Liver (tissue), 8 donors: ENCODE measurements at regions not wholly inside any gene's neighbourhood (a gene's known extent, or its start where the extent isn't known, plus 50 kb on each side); places are given as distances from the start of the nearest gene placed in this dataset.

Experiments used
- DNase-seq: peaks from one replicate; pipeline ENCODE4 v3.0.0-alpha.2; 2017; ENCODE audit warnings: low spot score
- H3K27ac ChIP-seq, 2 donors: one replicate each; pipeline ENCODE4 v1.7.0; 2013; ENCODE audit warnings: inconsistent platforms in 2 of 2, low read length in 2 of 2, control low read depth in 1 of 2, low read depth in 1 of 2, mild to moderate bottlenecking in 1 of 2
- H3K27me3 ChIP-seq, 4 donors: one replicate each; pipeline versions ENCODE4 v1.6.1 to v1.7.0; 2013; ENCODE audit warnings: low read length in 3 of 4, inconsistent platforms in 1 of 4, mild to moderate bottlenecking in 1 of 4, moderate library complexity in 1 of 4; ENCODE audit not compliant: control insufficient read depth in 4 of 4, insufficient read depth in 4 of 4
- H3K36me3 ChIP-seq, 4 donors: one replicate each; pipeline versions ENCODE4 v1.6.1 to v1.7.0; 2013; ENCODE audit warnings: low read length in 3 of 4, mild to moderate bottlenecking in 3 of 4, low read depth in 1 of 4, moderate library complexity in 1 of 4; ENCODE audit not compliant: control insufficient read depth in 4 of 4, insufficient read depth in 3 of 4
- H3K4me1 ChIP-seq, 4 donors: one replicate each; pipeline versions ENCODE4 v1.6.1 to v1.7.0; 2013; ENCODE audit warnings: low read length in 3 of 4, mild to moderate bottlenecking in 3 of 4, moderate library complexity in 1 of 4; ENCODE audit not compliant: control insufficient read depth in 4 of 4, insufficient read depth in 4 of 4
- H3K4me3 ChIP-seq, 3 donors: one replicate each; pipeline versions ENCODE4 v1.6.1 to v1.7.0; 2013; ENCODE audit warnings: low read length in 3 of 3, control low read depth in 1 of 3, low read depth in 1 of 3, mild to moderate bottlenecking in 1 of 3
- H3K9ac ChIP-seq, 2 donors: one replicate each; pipeline ENCODE4 v1.7.0; 2013; ENCODE audit warnings: low read length in 2 of 2, mild to moderate bottlenecking in 2 of 2, moderate library complexity in 2 of 2, control low read depth in 1 of 2, low read depth in 1 of 2
- H3K9me3 ChIP-seq, 4 donors: one replicate each; pipeline versions ENCODE4 v1.6.1 to v1.7.0; 2013; ENCODE audit warnings: low read length in 3 of 4; ENCODE audit not compliant: control insufficient read depth in 4 of 4
- ATF3 ChIP-seq: IDR thresholded peaks from 2 replicates; pipeline ENCODE4 v1.6.1; 2016; ENCODE audit warnings: antibody characterized with exemption
- EGR1 ChIP-seq, 2 donors: IDR thresholded peaks; 2 replicates each; pipeline ENCODE4 v1.6.1; 2016 to 2018; ENCODE audit warnings: antibody characterized with exemption in 2 of 2, low read depth in 2 of 2
- FOXA1 ChIP-seq: IDR thresholded peaks from 2 replicates; pipeline ENCODE4 v1.6.1; 2016; ENCODE audit warnings: antibody characterized with exemption
- FOXA2 ChIP-seq: IDR thresholded peaks from 2 replicates; pipeline ENCODE4 v1.6.1; 2016; ENCODE audit warnings: antibody characterized with exemption
- GABPA ChIP-seq, 2 donors: IDR thresholded peaks in 1 of 2; conservative IDR thresholded peaks in 1 of 2; 2 replicates each; pipeline ENCODE4 v1.6.1; 2016; ENCODE audit warnings: antibody characterized with exemption in 2 of 2, mild to moderate bottlenecking in 1 of 2, moderate library complexity in 1 of 2
- HNF4A ChIP-seq, 2 donors: conservative IDR thresholded peaks; 2 replicates each; pipeline ENCODE4 v1.6.1; 2016; ENCODE audit warnings: antibody characterized with exemption in 2 of 2, mild to moderate bottlenecking in 2 of 2
- HNF4G ChIP-seq: IDR thresholded peaks from 2 replicates; pipeline ENCODE4 v1.6.1; 2016; ENCODE audit warnings: antibody characterized with exemption
- JUND ChIP-seq, 2 donors: IDR thresholded peaks; 2 replicates each; pipeline ENCODE4 v1.6.1; 2016; ENCODE audit warnings: antibody characterized with exemption in 2 of 2
- MAX ChIP-seq: IDR thresholded peaks from 2 replicates; pipeline ENCODE4 v1.6.1; 2016; ENCODE audit warnings: antibody characterized with exemption
- RAD21 ChIP-seq, 2 donors: IDR thresholded peaks; 2 replicates each; pipeline ENCODE4 v1.6.1; 2016; ENCODE audit warnings: antibody characterized with exemption in 2 of 2, mild to moderate bottlenecking in 2 of 2
- RXRA ChIP-seq, 2 donors: IDR thresholded peaks; 2 replicates each; pipeline ENCODE4 v1.6.1; 2017 to 2018; ENCODE audit warnings: antibody characterized with exemption in 2 of 2, mild to moderate bottlenecking in 1 of 2
- SP1 ChIP-seq: IDR thresholded peaks from 2 replicates; pipeline ENCODE4 v1.6.1; 2018; ENCODE audit warnings: antibody characterized with exemption, mild to moderate bottlenecking
- YY1 ChIP-seq: IDR thresholded peaks from 2 replicates; pipeline ENCODE4 v1.6.1; 2016; ENCODE audit warnings: antibody characterized with exemption, mild to moderate bottlenecking
- WGBS: extraction: QIAGEN DNeasy Blood & Tissue Kit; methylation state at CpG from one replicate; pipeline ENCODE4 v1.1.7; 2013; 5-methylcytosine and 5-hydroxymethylcytosine counted together
- TF ChIP-seq, protein P1 (sequence below): IDR thresholded peaks from 2 replicates; pipeline ENCODE4 v1.6.1; 2016; ENCODE audit warnings: antibody characterized with exemption
- TF ChIP-seq, protein P2 (sequence below): fragments of 150-350 bp; IDR thresholded peaks from 2 replicates; pipeline ENCODE4 v1.5.1; 2017; ENCODE audit warnings: improper control_type of control experiment, low read depth, low read length; ENCODE audit not compliant: missing input control
- donor health status: healthy.
- donor health status: healthy.
- donor health status: healthy.
- donor health status: healthy.
- donor health status: healthy.

GRCh38 chr7:16940776-16941175 is 59.0 kb upstream of the AGR3 start:
- H3K27me3 ChIP-seq, result peaks cover 0 to 4% (median 0%) of the 10 kb centered on the region in 4 donors
- TF ChIP-seq ATF3 (no peak), HNF4A (conservative IDR thresholded peaks at IDR 0.05) (no peak)
- H3K4me1 ChIP-seq, result no peaks in the 10 kb centered on the region
- H3K27ac ChIP-seq, result no peak overlapping the region
- DNase-seq, result no peak
- no peaks in the 10 kb centered on the region for H3K36me3 ChIP-seq
- H3K9me3 ChIP-seq, result no peaks in the 10 kb centered on the region
- no peak overlapping the region for H3K9ac ChIP-seq
- no peak overlapping the region for H3K4me3 ChIP-seq

DNA sequence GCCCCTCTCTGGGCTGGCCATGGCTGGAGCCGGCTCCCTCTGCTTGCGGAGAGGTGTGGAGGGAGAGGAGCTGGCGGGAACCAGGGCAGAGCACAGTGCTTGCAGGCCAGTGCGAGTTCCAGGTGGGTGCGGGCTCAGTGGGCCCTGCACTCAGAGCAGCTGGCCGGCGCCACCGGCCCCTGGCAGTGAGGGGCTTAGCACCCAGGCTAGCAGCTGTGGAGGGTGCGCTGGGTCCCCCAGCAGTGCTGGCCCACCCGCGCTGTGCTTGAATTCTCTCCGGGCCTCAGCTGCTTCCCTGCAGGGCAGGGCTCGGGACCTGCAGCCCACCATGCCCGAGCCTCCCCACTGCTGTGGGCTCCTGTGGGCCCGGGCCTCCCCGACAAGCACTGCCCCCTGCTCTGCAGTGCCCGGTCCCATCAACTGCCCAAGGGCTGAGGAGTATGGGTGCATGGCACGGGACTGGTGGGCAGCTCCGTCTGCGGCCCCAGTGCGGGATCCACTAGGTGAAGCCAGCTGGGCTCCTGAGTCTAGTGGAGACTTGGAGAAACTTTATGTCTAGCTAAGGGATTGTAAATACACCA is 61.2 kb upstream of the AGR3 start:
- Histone ChIP-seq H3K27ac (no peak overlapping the region), H3K9me3 (peaks cover 0 to under 1% (median 0%) of the 10 kb centered on the region in 4 donors), H3K4me3 (no peak overlapping the region), H3K27me3 (no peaks in the 10 kb centered on the region), H3K36me3 (no peaks in the 10 kb centered on the region), H3K4me1 (no peaks in the 10 kb centered on the region), H3K9ac (no peak overlapping the region)
- WGBS, result 91% methylated on average over 21 of the region's 21 CpGs
- no peak for DNase-seq
- TF ChIP-seq SP1 (no peak), RXRA (IDR thresholded peaks at IDR 0.05) (no peak), FOXA2 (no peak), RAD21 (IDR thresholded peaks at IDR 0.05) (no peak), ATF3 (no peak), YY1 (no peak), HNF4G (no peak), EGR1 (IDR thresholded peaks at IDR 0.05; ENCODE audit: low read depth in 2 of 2) (no peak), FOXA1 (no peak), MAX (no peak)
- TF ChIP-seq, protein P1, sequence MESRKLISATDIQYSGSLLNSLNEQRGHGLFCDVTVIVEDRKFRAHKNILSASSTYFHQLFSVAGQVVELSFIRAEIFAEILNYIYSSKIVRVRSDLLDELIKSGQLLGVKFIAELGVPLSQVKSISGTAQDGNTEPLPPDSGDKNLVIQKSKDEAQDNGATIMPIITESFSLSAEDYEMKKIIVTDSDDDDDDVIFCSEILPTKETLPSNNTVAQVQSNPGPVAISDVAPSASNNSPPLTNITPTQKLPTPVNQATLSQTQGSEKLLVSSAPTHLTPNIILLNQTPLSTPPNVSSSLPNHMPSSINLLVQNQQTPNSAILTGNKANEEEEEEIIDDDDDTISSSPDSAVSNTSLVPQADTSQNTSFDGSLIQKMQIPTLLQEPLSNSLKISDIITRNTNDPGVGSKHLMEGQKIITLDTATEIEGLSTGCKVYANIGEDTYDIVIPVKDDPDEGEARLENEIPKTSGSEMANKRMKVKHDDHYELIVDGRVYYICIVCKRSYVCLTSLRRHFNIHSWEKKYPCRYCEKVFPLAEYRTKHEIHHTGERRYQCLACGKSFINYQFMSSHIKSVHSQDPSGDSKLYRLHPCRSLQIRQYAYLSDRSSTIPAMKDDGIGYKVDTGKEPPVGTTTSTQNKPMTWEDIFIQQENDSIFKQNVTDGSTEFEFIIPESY, result no peak
- TF ChIP-seq, protein P2, sequence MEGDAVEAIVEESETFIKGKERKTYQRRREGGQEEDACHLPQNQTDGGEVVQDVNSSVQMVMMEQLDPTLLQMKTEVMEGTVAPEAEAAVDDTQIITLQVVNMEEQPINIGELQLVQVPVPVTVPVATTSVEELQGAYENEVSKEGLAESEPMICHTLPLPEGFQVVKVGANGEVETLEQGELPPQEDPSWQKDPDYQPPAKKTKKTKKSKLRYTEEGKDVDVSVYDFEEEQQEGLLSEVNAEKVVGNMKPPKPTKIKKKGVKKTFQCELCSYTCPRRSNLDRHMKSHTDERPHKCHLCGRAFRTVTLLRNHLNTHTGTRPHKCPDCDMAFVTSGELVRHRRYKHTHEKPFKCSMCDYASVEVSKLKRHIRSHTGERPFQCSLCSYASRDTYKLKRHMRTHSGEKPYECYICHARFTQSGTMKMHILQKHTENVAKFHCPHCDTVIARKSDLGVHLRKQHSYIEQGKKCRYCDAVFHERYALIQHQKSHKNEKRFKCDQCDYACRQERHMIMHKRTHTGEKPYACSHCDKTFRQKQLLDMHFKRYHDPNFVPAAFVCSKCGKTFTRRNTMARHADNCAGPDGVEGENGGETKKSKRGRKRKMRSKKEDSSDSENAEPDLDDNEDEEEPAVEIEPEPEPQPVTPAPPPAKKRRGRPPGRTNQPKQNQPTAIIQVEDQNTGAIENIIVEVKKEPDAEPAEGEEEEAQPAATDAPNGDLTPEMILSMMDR, result no peak

GRCh38 chr7:16944936-16945335 is 63.2 kb upstream of the AGR3 start:
- Histone ChIP-seq H3K9me3 (peaks cover 0 to 5% (median 0%) of the 10 kb centered on the region in 4 donors), H3K27ac (no peak overlapping the region), H3K4me1 (no peaks in the 10 kb centered on the region), H3K9ac (no peak overlapping the region), H3K27me3 (no peaks in the 10 kb centered on the region), H3K36me3 (no peaks in the 10 kb centered on the region), H3K4me3 (no peak overlapping the region)
- DNase-seq, result no peak
- 88% methylated on average over 1 of the region's 1 CpG for WGBS
- TF ChIP-seq SP1 (no peak), HNF4A (conservative IDR thresholded peaks at IDR 0.05) (no peak), GABPA (IDR thresholded peaks at IDR 0.05 in 1 of 2, conservative IDR thresholded peaks at IDR 0.05 in 1 of 2) (no peak), RXRA (IDR thresholded peaks at IDR 0.05) (no peak), JUND (IDR thresholded peaks at IDR 0.05) (no peak), RAD21 (IDR thresholded peaks at IDR 0.05) (no peak), FOXA1 (no peak)
- TF ChIP-seq, protein P2, result no peak
- TF ChIP-seq, protein P1, result no peak
